ENCODE measurements at regions not wholly inside any gene's neighbourhood (a gene's known extent, or its start where the extent isn't known, plus 50 kb on each side); places are given as distances from the start of the nearest gene placed in this dataset.
A peak's percentile ranks its signal among the peaks of the same experiment; 100 is the strongest.

GRCh38 chr2:226471987-226472470 is 327.6 kb downstream of the IRS1 start:
- Histone ChIP-seq H3K4me1 (peaks cover 0 to under 1% of the 10 kb centered on the region in 2 donors), H3K27ac (no peak overlapping the region), H3K4me3 (replicated peaks in 1 of 3) (no peak overlapping the region), H3K36me3 (no peaks in the 10 kb centered on the region), H3K9me3 (no peaks in the 10 kb centered on the region), H3K27me3 (no peaks in the 10 kb centered on the region)
- DNase-seq = no peak
- TF ChIP-seq CTCF (IDR thresholded peaks at IDR 0.05) (no peak), POLR2A (IDR thresholded peaks at IDR 0.05) (no peak)
- intact Hi-C loops (cut with DNase I) = no loop called here
- WGBS, 2 donors = 45 to 67% methylated on average over 2 of the region's 2 CpGs

- no peak for DNase-seq
- intact Hi-C loops (cut with DNase I) = no loop called here
- 87 to 94% methylated on average over 2 of the region's 2 CpGs for WGBS, 2 donors
- Histone ChIP-seq H3K9me3 (no peaks in the 10 kb centered on the region), H3K4me3 (replicated peaks in 1 of 3) (no peak overlapping the region), H3K27me3 (no peaks in the 10 kb centered on the region), H3K36me3 (no peaks in the 10 kb centered on the region), H3K4me1 (peaks cover 13 to 15% of the 10 kb centered on the region in 2 donors), H3K27ac (no peak overlapping the region)
- TF ChIP-seq POLR2A (IDR thresholded peaks at IDR 0.05) = no peak
- no peak for TF ChIP-seq CTCF (IDR thresholded peaks at IDR 0.05)
These were observed 332.0 kb downstream of the IRS1 start for GRCh38 chr2:226467633-226468032.

DNA sequence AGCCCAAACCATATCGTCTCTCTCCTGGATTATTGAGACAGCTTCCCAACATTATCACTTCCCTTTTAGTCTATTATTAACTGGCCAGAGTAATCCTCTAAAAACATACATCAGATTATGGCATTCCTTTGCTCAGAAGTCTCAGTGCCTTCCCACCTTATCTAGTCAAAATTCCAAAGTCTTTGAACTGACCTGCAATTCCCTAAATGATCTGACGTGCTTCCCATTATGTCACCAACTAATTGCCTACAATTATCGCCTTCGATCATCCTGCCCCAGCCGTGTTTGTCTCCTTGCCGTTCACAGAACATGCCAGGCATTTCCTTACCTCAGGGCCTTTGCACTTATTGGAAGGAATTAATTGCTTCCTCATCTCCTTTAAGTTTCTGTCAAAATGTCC is 332.4 kb downstream of the IRS1 start:
- intact Hi-C loops (cut with DNase I) = no loop called here
- Histone ChIP-seq H3K27ac (peak overlapping the region in 2 of 3 donors; percentile 74 to 78), H3K27me3 (no peaks in the 10 kb centered on the region), H3K36me3 (no peaks in the 10 kb centered on the region), H3K4me3 (replicated peaks in 1 of 3) (no peak overlapping the region), H3K4me1 (peaks cover 13 to 15% of the 10 kb centered on the region in 2 donors), H3K9me3 (no peaks in the 10 kb centered on the region)
- no peak for DNase-seq
- no peak for TF ChIP-seq POLR2A (IDR thresholded peaks at IDR 0.05)
- no peak for TF ChIP-seq CTCF (IDR thresholded peaks at IDR 0.05)
- WGBS, 2 donors = 80 to 82% methylated on average over 5 to 6 of the region's 6 CpGs

- intact Hi-C loops (cut with DNase I) = no loop called here
- Histone ChIP-seq H3K9me3 (no peaks in the 10 kb centered on the region), H3K4me3 (replicated peaks in 1 of 3) (no peak overlapping the region), H3K36me3 (no peaks in the 10 kb centered on the region), H3K4me1 (peaks cover 13 to 15% of the 10 kb centered on the region in 2 donors), H3K27ac (peak overlapping the region; percentile 71 to 78 (median 74)), H3K27me3 (no peaks in the 10 kb centered on the region)
- TF ChIP-seq CTCF (IDR thresholded peaks at IDR 0.05) = no peak
- no peak for TF ChIP-seq POLR2A (IDR thresholded peaks at IDR 0.05)
- DNase-seq = no peak
- whole genome bisulfite sequencing, 2 donors = 63 to 64% methylated on average over 2 of the region's 2 CpGs
These were observed 333.0 kb downstream of the IRS1 start for GRCh38 chr2:226466589-226466988.

- Histone ChIP-seq H3K36me3 (no peaks in the 10 kb centered on the region), H3K4me3 (replicated peaks in 1 of 3) (no peak overlapping the region), H3K27me3 (no peaks in the 10 kb centered on the region), H3K27ac (peak overlapping the region; percentile 71 to 78 (median 74)), H3K9me3 (no peaks in the 10 kb centered on the region), H3K4me1 (peaks cover 13 to 15% of the 10 kb centered on the region in 2 donors)
- 35% methylated on average over 1 of the region's 1 CpG for WGBS, 2 donors
- DNase-seq = peak; percentile 37 to 53
- intact Hi-C loops (cut with DNase I) = no loop called here
- no peak for TF ChIP-seq CTCF (IDR thresholded peaks at IDR 0.05)
- TF ChIP-seq POLR2A (IDR thresholded peaks at IDR 0.05) = peak in 1 of 2 donors; percentile 25
These were observed 333.5 kb downstream of the IRS1 start for GRCh38 chr2:226466124-226466523.
